K562 (cell line): ENCODE measurements at regions not wholly inside any gene's neighbourhood (a gene's known extent, or its start where the extent isn't known, plus 50 kb on each side); places are given as distances from the start of the nearest gene placed in this dataset.

Experiments
- ATAC-seq: fragments of 200-7000 bp; cut with Tn5 transposase; 3 replicates; pipeline ENCODE4 v1.9.1; 2020; ENCODE audit warnings: moderate library complexity
- BruUV-seq: library from RNA; stranded (reverse); fragments of 400-500 nt; replicated peaks from 2 replicates; lab custom pipeline; 2021; lab: Mats Ljungman, UMichigan
- CTCF ChIA-PET: fragments of 300-600 bp; formaldehyde crosslinking; extraction: SDS; loops from one replicate; lab custom pipeline; 2021; ENCODE audit warnings: low intra/inter-chr PET ratio; lab: Yijun Ruan, JAX
- POLR2A ChIA-PET: fragments of 300-600, 350-650 bp; sonication (Branson Sonifier 250); formaldehyde crosslinking; extraction: SDS; loops from one replicate; lab custom pipeline; 2021; ENCODE audit warnings: antibody characterized with exemption, inconsistent platforms; lab: Yijun Ruan, JAX
- DNase-seq, 4 experiments: peaks; one replicate each; pipeline versions ENCODE4 v3.0.0 to v3.0.0-alpha.2; 2011 to 2018; ENCODE audit warnings: low spot score in 3 of 4, mixed read lengths in 3 of 4; ENCODE audit errors: extremely low read depth in 1 of 4
- FAIRE-seq: peaks from 2 replicates; lab custom pipeline; 2011; peaks lifted over from hg19 to GRCh38; lab: Jason Lieb, UNC
- H2AFZ ChIP-seq: 2 replicates; pipeline ENCODE4 v1.6.0; 2011; ENCODE audit warnings: low read depth, low read length, control low read depth, inconsistent platforms
- H3K27ac ChIP-seq: fragments of 200-600 bp; 3 replicates; pipeline ENCODE4 v1.8.0; 2011; ENCODE audit warnings: low read depth, mild to moderate bottlenecking, control low read depth, inconsistent platforms, low read length, moderate library complexity, mixed read lengths; ENCODE audit errors: extremely low read depth
- H3K27me3 ChIP-seq, 2 experiments: fragments of 300-600 bp in 1 of 2; 2 replicates in 1 of 2; 3 replicates in 1 of 2; pipeline versions ENCODE4 v1.6.0 to v1.8.0; 2011; ENCODE audit warnings: inconsistent platforms in 2 of 2, low read length in 2 of 2, mild to moderate bottlenecking in 1 of 2, mixed read lengths in 1 of 2, moderate library complexity in 1 of 2; ENCODE audit not compliant: control insufficient read depth in 2 of 2, insufficient read depth in 2 of 2
- H3K36me3 ChIP-seq: fragments of 300-600 bp; 3 replicates; pipeline ENCODE4 v1.8.0; 2011; ENCODE audit warnings: mild to moderate bottlenecking, low read length, inconsistent platforms; ENCODE audit not compliant: control insufficient read depth, insufficient read depth
- H3K4me1 ChIP-seq, 2 experiments: fragments of 200-600 bp in 1 of 2; replicated peaks in 1 of 2; 2 replicates in 1 of 2; 3 replicates in 1 of 2; pipeline versions ENCODE4 v1.5.1 to v1.8.0; 2011; ENCODE audit warnings: inconsistent platforms in 2 of 2, low read length in 2 of 2, mild to moderate bottlenecking in 1 of 2, mixed read lengths in 1 of 2, moderate library complexity in 1 of 2; ENCODE audit not compliant: control insufficient read depth in 2 of 2, insufficient read depth in 2 of 2
- H3K4me2 ChIP-seq: 2 replicates; pipeline ENCODE4 v1.6.1; 2011; ENCODE audit warnings: low read length, control low read depth, inconsistent platforms, mixed read lengths; ENCODE audit not compliant: insufficient read depth
- H3K4me3 ChIP-seq: fragments of 200-600 bp; sonication (generic), shearing (Covaris generic); 2 replicates; pipeline ENCODE4 v1.5.1; 2016; ENCODE audit warnings: control low read depth, inconsistent platforms
- H3K79me2 ChIP-seq: fragments of 200-600 bp; 3 replicates; pipeline ENCODE4 v1.8.0; 2011; ENCODE audit warnings: low read length, inconsistent platforms; ENCODE audit not compliant: control insufficient read depth, insufficient read depth
- H3K9ac ChIP-seq, 2 experiments: 2 replicates each; pipeline versions ENCODE4 v1.6.0 to v1.6.1; 2011; ENCODE audit warnings: low read depth in 2 of 2, low read length in 2 of 2, control low read depth in 1 of 2, inconsistent platforms in 1 of 2, mild to moderate bottlenecking in 1 of 2, mixed read lengths in 1 of 2; ENCODE audit not compliant: insufficient read depth in 1 of 2
- H3K9me1 ChIP-seq: one replicate; pipeline ENCODE4 v1.6.0; 2011; ENCODE audit warnings: inconsistent platforms, mild to moderate bottlenecking, low read length, moderate library complexity; ENCODE audit not compliant: control insufficient read depth, insufficient read depth
- H3K9me3 ChIP-seq: replicated peaks from 2 replicates; pipeline ENCODE4 v1.5.1; 2011; ENCODE audit warnings: low read depth, low read length, inconsistent platforms; ENCODE audit not compliant: control insufficient read depth, insufficient read depth
- H4K20me1 ChIP-seq: replicated peaks from 2 replicates; pipeline ENCODE4 v1.6.1; 2011; ENCODE audit warnings: low read length, inconsistent platforms, mixed read lengths; ENCODE audit not compliant: control insufficient read depth, insufficient read depth
- CBFA2T3 ChIP-seq: fragments of 450-650 bp; IDR thresholded peaks from 2 replicates; pipeline ENCODE4 v1.6.1; 2017
- ETV1 ChIP-seq: fragments of 450-650 bp; conservative IDR thresholded peaks from 2 replicates; pipeline ENCODE4 v1.6.1; 2016; ENCODE audit warnings: missing genetic modification characterization, control low read depth, low read depth, missing compliant biosample characterization
- GABPA ChIP-seq: fragments of 200-800 bp; sonication (Bioruptor generic); conservative IDR thresholded peaks from 2 replicates; pipeline ENCODE4 v1.6.1; 2016; ENCODE audit warnings: low read depth, missing genetic modification characterization, missing compliant biosample characterization
- IFI16 ChIP-seq: fragments of 250-450 bp; sonication (Bioruptor Pico); IDR thresholded peaks from 2 replicates; pipeline ENCODE4 v2.1.2; 2022; ENCODE audit warnings: mild to moderate bottlenecking, inconsistent platforms
- KLF10 ChIP-seq: fragments of 250-450 bp; sonication (Bioruptor Pico); IDR thresholded peaks from 2 replicates; pipeline ENCODE4 v1.6.1; 2021; ENCODE audit warnings: matching md5 sums
- PHB ChIP-seq: fragments of 250-450 bp; sonication (Bioruptor Pico); IDR thresholded peaks from 2 replicates; pipeline ENCODE4 v1.5.0; 2021
- RFX5 ChIP-seq: IDR thresholded peaks from 2 replicates; pipeline ENCODE4 v1.6.1; 2011; ENCODE audit warnings: low read depth, mild to moderate bottlenecking, improper control_type of control experiment, low read length
- ZKSCAN8 ChIP-seq: fragments of 200-800 bp; sonication (Bioruptor generic); IDR thresholded peaks from 2 replicates; pipeline ENCODE4 v1.6.1; 2016; ENCODE audit warnings: missing genetic modification characterization, missing compliant biosample characterization
- ZNF444 ChIP-seq: fragments of 250-450 bp; sonication (Bioruptor Pico); IDR thresholded peaks from 2 replicates; pipeline ENCODE4 v1.4.0; 2020; ENCODE audit warnings: mild to moderate bottlenecking, moderate library complexity
- WGBS: fragments of 100-300 bp; shearing (Covaris generic); methylation state at CpG from one replicate; pipeline ENCODE4 v1.1.6; 2016; ENCODE audit warnings: low coverage, mixed read lengths; ENCODE audit not compliant: insufficient coverage; ENCODE audit errors: missing lambda C conversion rate; 5-methylcytosine and 5-hydroxymethylcytosine counted together
- in situ Hi-C: fragments of 300-500 bp; cut with MboI; formaldehyde crosslinking; loops from 4 replicates; pipeline ENCODE4 v1.15.0; 2018; ENCODE audit warnings: inconsistent platforms, mixed read lengths
- intact Hi-C: fragments of 100-400 bp; cut with micrococcal nuclease; formaldehyde crosslinking; loops from 2 replicates; pipeline ENCODE4 v1.14.2; 2022

DNA sequence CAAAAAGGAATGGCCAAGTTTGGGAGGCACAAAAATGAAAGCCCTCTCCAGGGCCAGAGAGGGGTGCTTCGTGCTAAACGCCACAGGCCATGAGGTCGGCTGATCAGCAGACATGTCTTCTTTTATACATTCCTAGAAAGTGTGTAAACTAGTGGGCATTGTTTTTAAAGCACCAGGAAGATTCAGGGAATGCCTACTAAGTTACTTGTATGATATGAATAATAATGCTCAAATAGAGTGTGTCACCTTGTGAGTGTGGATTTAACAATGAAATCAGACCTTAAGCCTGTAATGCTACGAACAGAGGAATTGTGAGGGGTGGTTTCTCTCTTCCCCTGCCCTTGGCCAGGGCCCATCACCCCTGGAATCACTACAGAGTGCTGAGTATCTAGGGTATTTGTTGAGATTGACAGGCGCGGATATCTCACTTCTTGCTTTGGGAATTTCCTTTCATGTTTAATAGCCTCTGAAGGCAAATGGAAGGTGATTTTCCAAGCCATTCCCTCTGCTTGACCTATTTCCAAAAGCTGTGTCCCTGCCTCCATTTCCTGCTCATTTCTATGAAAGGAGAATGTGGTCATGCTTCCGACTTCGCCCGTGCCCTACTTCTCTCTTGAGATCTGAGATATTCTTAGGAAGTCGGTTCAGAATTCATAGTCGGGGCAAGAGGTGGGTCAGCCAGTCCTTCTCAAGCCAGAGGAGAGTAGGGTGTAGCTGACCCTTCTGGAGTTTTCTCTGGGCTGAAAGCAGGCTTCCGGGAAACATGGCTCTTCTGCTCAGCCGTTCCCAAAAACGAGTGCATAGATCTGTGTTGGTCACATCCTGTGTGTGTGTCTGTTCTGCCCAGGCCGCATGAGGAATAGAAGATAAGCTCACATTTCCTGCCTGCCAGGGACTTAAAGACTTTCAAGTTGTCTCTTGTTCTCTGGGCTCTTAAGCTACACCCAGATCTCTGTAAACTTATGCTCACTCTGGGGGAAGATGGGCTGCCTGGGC lies 167.8 kb upstream of the ITGB1 start:
- Histone ChIP-seq H2AFZ (peak overlapping the region; percentile 69; the same call in 1 of the 2 replicates), H3K9me1 (no peaks in the 10 kb centered on the region), H3K27ac (no peak overlapping the region), H3K36me3 (no peaks in the 10 kb centered on the region), H3K4me3 (no peak overlapping the region), H3K4me2 (no peak overlapping the region), H3K27me3 (peaks cover 11 to 22% of the 10 kb centered on the region in 2 experiments; a peak in 4 of 5 replicates), H3K9ac (no peak overlapping the region), H3K9me3 (no peaks in the 10 kb centered on the region), H4K20me1 (no peaks in the 10 kb centered on the region), H3K79me2 (no peaks in the 10 kb centered on the region), H3K4me1 (no peaks in the 10 kb centered on the region; a peak in 1 of 5 replicates)
- FAIRE-seq (no peak), ATAC-seq (peak; percentile 62), DNase-seq (peak in 2 of 4 experiments; percentile 9 to 12)
- WGBS: 2% methylated on average over 13 of the region's 15 CpGs
- in situ Hi-C loops: no loop called here
- intact Hi-C loops: no loop called here
- BruUV-seq: no TSS peak
- CTCF ChIA-PET: no interaction called here
- POLR2A ChIA-PET: interaction anchor here (0.6 kb wide), 1 partner anchor 46 kb away, joined by 3 read pairs; no protein-coding TSS in a partner anchor
- TF ChIP-seq ZKSCAN8 (CRISPR knock-in tag) (peak; percentile 34; the same call in 1 of the 2 replicates), ETV1 (tag) (0 out of 2 replicates have a peak, but pooled peaks have one; percentile 20), GABPA (tag) (peak; percentile 56; the same call in 1 of the 2 replicates), PHB (CRISPR knock-in tag) (no peak), RFX5 (no peak), IFI16 (no peak), KLF10 (no peak), ZNF444 (no peak), CBFA2T3 (peak; percentile 8; the same call in 1 of the 2 replicates)
